ENCODE measurements at regions not wholly inside any gene's neighbourhood (a gene's known extent, or its start where the extent isn't known, plus 50 kb on each side); places are given as distances from the start of the nearest gene placed in this dataset.

GRCh38 chr4:121239951-121240350, 75.8 kb upstream of the TNIP3 start:
- no peak for TF ChIP-seq POLR2A (IDR thresholded peaks at IDR 0.05)
- no peak for TF ChIP-seq CTCF (IDR thresholded peaks at IDR 0.05)
